HepG2 (cell line): ENCODE measurements at regions not wholly inside any gene's neighbourhood (a gene's known extent, or its start where the extent isn't known, plus 50 kb on each side); places are given as distances from the start of the nearest gene placed in this dataset.

Experiments used
- ASH2L ChIP-seq: fragments of 300-600, 200-600 bp; sonication (generic); IDR thresholded peaks from 2 replicates; pipeline ENCODE4 v1.7.0; 2017; ENCODE audit warnings: low read depth, mild to moderate bottlenecking, moderate library complexity, mixed read lengths, low read length; ENCODE audit not compliant: insufficient read length
- ISL2 ChIP-seq: sonication (generic); formaldehyde crosslinking; IDR thresholded peaks from 2 replicates; pipeline ENCODE4 v1.5.0; 2020; ENCODE audit warnings: missing genetic modification reagents
- RAD21 ChIP-seq: fragments of 450-650 bp; formaldehyde crosslinking; IDR thresholded peaks from 2 replicates; pipeline ENCODE4 v1.5.0; 2020; ENCODE audit warnings: mild to moderate bottlenecking
- REXO4 ChIP-seq: sonication (generic); formaldehyde crosslinking; IDR thresholded peaks from 2 replicates; pipeline ENCODE4 v1.8.0; 2022; ENCODE audit warnings: missing genetic modification reagents, mild to moderate bottlenecking, borderline replicate concordance
- RNF2 ChIP-seq: fragments of 450-650 bp; conservative IDR thresholded peaks from 2 replicates; pipeline ENCODE4 v1.6.1; 2016; ENCODE audit warnings: low read depth
- SOX5 ChIP-seq: IDR thresholded peaks from 2 replicates; pipeline ENCODE4 v1.6.1; 2016; ENCODE audit warnings: borderline replicate concordance
- SP4 ChIP-seq: sonication (generic); formaldehyde crosslinking; IDR thresholded peaks from 2 replicates; pipeline ENCODE4 v1.8.1; 2023; ENCODE audit warnings: mild to moderate bottlenecking, missing genetic modification reagents
- ZMYM3 ChIP-seq: sonication (generic); formaldehyde crosslinking; IDR thresholded peaks from 2 replicates; pipeline ENCODE4 v1.5.1; 2020; ENCODE audit warnings: mild to moderate bottlenecking, missing genetic modification reagents
- ZNF143 ChIP-seq: sonication (generic); formaldehyde crosslinking; IDR thresholded peaks from 2 replicates; pipeline ENCODE4 v1.4.0; 2020; ENCODE audit warnings: missing genetic modification reagents
- ZSCAN29 ChIP-seq: sonication (generic); formaldehyde crosslinking; conservative IDR thresholded peaks from 2 replicates; pipeline ENCODE4 v1.4.0; 2020; ENCODE audit warnings: mild to moderate bottlenecking, missing genetic modification reagents
- TF ChIP-seq, protein P1 (sequence below), 2 experiments: sonication (generic) in 1 of 2; formaldehyde crosslinking in 1 of 2; IDR thresholded peaks; 2 replicates each; pipeline versions ENCODE4 v1.4.0 to v1.6.1; 2018 to 2020; ENCODE audit warnings: missing genetic modification reagents in 2 of 2, borderline replicate concordance in 1 of 2, low read depth in 1 of 2, mild to moderate bottlenecking in 1 of 2, missing biosample characterization in 1 of 2
- TF ChIP-seq, protein P2 (sequence below): sonication (generic); formaldehyde crosslinking; IDR thresholded peaks from 2 replicates; pipeline ENCODE4 v1.4.0; 2020; ENCODE audit warnings: missing genetic modification reagents
- TF ChIP-seq, protein P3 (sequence below): sonication (generic); formaldehyde crosslinking; IDR thresholded peaks from 2 replicates; pipeline ENCODE4 v1.5.0; 2020; ENCODE audit warnings: mild to moderate bottlenecking, missing genetic modification reagents
- TF ChIP-seq, protein P4 (sequence below): sonication (generic); formaldehyde crosslinking; IDR thresholded peaks from 2 replicates; pipeline ENCODE4 v1.9.0; 2021; ENCODE audit warnings: missing genetic modification reagents, borderline replicate concordance
- TF ChIP-seq, protein P5 (sequence below): sonication (generic); formaldehyde crosslinking; IDR thresholded peaks from 2 replicates; pipeline ENCODE4 v1.5.0; 2020; ENCODE audit warnings: mild to moderate bottlenecking, missing genetic modification reagents

DNA sequence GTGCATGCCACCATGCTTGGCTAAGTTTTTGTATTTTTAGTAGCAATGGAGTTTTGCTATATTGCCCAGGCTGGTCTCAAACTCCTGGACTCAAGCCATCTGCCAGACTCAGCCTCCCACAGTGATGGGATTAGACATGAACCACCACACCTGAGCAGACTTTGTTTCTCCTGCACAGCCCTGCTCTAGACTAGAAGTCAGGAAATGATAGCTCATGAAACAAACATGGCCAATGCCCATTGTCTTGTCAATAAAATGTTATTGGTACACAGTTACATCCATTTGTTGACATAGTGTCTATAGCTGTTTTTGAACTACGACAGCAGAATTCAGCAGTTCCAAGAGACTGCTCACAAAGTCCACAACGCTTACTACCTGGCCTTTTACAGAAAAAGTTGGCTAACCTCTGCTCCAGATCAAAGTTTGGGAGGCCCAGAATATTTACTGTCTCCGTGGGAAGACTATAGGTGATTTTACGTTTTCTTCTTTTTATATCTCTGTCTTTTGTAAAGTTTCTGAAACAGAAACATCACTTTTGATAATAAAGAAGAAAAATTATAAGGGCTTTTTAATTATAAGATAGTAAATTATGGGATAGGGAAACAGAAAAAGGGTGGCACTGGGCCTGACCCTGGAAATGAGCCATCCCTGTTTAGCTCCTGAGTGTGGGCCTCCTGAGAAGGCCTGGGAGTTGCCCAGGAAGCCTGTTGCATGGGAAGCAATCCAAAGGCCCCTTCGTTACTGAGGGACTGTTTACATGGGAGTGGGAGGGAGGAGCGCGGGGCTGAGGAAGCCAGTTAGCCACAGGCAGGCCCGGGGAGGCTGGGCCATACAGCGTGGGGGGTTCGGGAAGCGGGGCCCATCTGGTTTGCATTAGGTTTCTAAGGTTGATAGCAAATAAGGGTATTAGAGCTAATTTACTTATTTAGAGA is 201.5 kb downstream of the IRF8 start (continued):
- TF ChIP-seq REXO4 (CRISPR knock-in tag), result no peak
- TF ChIP-seq RAD21 (CRISPR knock-in tag), result no peak
- peak; percentile 93 for TF ChIP-seq ASH2L
- peak; percentile 93 for TF ChIP-seq SOX5 (CRISPR knock-in tag)
- peak; percentile 91 for TF ChIP-seq ZMYM3 (CRISPR knock-in tag)
- TF ChIP-seq ZNF143 (CRISPR knock-in tag), result no peak
- TF ChIP-seq ZSCAN29, result no peak
- no peak for TF ChIP-seq RNF2
- TF ChIP-seq, protein P1, sequence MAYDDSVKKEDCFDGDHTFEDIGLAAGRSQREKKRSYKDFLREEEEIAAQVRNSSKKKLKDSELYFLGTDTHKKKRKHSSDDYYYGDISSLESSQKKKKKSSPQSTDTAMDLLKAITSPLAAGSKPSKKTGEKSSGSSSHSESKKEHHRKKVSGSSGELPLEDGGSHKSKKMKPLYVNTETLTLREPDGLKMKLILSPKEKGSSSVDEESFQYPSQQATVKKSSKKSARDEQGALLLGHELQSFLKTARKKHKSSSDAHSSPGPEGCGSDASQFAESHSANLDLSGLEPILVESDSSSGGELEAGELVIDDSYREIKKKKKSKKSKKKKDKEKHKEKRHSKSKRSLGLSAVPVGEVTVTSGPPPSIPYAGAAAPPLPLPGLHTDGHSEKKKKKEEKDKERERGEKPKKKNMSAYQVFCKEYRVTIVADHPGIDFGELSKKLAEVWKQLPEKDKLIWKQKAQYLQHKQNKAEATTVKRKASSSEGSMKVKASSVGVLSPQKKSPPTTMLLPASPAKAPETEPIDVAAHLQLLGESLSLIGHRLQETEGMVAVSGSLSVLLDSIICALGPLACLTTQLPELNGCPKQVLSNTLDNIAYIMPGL (CRISPR knock-in tag; IDR thresholded peaks at IDR 0.05; ENCODE audit: borderline replicate concordance in 1 of 2, low read depth in 1 of 2), result no peak
- TF ChIP-seq, protein P2, sequence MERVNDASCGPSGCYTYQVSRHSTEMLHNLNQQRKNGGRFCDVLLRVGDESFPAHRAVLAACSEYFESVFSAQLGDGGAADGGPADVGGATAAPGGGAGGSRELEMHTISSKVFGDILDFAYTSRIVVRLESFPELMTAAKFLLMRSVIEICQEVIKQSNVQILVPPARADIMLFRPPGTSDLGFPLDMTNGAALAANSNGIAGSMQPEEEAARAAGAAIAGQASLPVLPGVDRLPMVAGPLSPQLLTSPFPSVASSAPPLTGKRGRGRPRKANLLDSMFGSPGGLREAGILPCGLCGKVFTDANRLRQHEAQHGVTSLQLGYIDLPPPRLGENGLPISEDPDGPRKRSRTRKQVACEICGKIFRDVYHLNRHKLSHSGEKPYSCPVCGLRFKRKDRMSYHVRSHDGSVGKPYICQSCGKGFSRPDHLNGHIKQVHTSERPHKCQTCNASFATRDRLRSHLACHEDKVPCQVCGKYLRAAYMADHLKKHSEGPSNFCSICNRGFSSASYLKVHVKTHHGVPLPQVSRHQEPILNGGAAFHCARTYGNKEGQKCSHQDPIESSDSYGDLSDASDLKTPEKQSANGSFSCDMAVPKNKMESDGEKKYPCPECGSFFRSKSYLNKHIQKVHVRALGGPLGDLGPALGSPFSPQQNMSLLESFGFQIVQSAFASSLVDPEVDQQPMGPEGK (CRISPR knock-in tag), result peak; percentile 72
- TF ChIP-seq, protein P3, sequence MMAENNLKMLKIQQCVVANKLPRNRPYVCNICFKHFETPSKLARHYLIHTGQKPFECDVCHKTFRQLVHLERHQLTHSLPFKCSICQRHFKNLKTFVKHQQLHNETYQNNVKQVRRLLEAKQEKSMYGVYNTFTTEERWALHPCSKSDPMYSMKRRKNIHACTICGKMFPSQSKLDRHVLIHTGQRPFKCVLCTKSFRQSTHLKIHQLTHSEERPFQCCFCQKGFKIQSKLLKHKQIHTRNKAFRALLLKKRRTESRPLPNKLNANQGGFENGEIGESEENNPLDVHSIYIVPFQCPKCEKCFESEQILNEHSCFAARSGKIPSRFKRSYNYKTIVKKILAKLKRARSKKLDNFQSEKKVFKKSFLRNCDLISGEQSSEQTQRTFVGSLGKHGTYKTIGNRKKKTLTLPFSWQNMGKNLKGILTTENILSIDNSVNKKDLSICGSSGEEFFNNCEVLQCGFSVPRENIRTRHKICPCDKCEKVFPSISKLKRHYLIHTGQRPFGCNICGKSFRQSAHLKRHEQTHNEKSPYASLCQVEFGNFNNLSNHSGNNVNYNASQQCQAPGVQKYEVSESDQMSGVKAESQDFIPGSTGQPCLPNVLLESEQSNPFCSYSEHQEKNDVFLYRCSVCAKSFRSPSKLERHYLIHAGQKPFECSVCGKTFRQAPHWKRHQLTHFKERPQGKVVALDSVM, result 0 out of 2 replicates have a peak, but pooled peaks have one; percentile 13
- TF ChIP-seq, protein P4, sequence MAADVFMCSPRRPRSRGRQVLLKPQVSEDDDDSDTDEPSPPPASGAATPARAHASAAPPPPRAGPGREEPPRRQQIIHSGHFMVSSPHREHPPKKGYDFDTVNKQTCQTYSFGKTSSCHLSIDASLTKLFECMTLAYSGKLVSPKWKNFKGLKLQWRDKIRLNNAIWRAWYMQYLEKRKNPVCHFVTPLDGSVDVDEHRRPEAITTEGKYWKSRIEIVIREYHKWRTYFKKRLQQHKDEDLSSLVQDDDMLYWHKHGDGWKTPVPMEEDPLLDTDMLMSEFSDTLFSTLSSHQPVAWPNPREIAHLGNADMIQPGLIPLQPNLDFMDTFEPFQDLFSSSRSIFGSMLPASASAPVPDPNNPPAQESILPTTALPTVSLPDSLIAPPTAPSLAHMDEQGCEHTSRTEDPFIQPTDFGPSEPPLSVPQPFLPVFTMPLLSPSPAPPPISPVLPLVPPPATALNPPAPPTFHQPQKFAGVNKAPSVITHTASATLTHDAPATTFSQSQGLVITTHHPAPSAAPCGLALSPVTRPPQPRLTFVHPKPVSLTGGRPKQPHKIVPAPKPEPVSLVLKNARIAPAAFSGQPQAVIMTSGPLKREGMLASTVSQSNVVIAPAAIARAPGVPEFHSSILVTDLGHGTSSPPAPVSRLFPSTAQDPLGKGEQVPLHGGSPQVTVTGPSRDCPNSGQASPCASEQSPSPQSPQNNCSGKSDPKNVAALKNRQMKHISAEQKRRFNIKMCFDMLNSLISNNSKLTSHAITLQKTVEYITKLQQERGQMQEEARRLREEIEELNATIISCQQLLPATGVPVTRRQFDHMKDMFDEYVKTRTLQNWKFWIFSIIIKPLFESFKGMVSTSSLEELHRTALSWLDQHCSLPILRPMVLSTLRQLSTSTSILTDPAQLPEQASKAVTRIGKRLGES, result no peak
- no peak for TF ChIP-seq SP4 (CRISPR knock-in tag)
- TF ChIP-seq, protein P5, sequence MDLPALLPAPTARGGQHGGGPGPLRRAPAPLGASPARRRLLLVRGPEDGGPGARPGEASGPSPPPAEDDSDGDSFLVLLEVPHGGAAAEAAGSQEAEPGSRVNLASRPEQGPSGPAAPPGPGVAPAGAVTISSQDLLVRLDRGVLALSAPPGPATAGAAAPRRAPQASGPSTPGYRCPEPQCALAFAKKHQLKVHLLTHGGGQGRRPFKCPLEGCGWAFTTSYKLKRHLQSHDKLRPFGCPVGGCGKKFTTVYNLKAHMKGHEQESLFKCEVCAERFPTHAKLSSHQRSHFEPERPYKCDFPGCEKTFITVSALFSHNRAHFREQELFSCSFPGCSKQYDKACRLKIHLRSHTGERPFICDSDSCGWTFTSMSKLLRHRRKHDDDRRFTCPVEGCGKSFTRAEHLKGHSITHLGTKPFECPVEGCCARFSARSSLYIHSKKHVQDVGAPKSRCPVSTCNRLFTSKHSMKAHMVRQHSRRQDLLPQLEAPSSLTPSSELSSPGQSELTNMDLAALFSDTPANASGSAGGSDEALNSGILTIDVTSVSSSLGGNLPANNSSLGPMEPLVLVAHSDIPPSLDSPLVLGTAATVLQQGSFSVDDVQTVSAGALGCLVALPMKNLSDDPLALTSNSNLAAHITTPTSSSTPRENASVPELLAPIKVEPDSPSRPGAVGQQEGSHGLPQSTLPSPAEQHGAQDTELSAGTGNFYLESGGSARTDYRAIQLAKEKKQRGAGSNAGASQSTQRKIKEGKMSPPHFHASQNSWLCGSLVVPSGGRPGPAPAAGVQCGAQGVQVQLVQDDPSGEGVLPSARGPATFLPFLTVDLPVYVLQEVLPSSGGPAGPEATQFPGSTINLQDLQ (CRISPR knock-in tag), result no peak
- 0 out of 2 replicates have a peak, but pooled peaks have one; percentile 33 for TF ChIP-seq ISL2 (CRISPR knock-in tag)
